ENCODE measurements at regions not wholly inside any gene's neighbourhood (a gene's known extent, or its start where the extent isn't known, plus 50 kb on each side); places are given as distances from the start of the nearest gene placed in this dataset.

DNA sequence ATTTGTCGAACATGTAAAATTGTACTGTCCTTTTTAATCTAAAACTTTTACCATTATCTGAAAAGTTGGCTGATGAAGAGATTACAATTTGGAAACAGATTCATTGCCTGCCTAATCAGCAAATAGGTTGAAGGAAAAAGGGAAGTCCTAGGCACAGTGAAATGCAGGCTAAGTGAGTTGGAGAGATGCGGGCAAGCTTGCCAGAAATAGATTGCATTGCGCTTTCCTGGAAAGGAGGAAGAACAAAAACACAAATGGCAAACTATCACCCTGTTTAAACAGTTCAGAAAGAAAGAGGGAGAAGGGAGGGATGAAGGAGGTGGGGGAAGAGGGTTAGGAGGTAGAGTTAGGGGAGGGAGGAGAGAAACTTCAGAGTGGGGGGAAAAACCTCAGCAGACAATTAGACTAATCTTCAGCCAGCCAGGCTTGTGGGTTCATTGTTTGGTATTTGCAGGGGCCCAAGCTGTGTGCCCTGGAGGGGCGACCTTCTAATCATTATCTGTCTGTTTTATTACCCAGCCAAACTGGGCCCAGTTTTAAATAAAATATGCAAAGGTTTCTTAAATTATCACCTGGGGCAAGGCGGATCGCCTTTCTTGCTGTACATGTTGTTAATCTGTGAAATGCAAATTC lies 465.2 kb downstream of the TFAP2B start:
- Histone ChIP-seq H3K4me2 (replicated peaks; ENCODE audit: low read depth, low read length, poor library complexity, severe bottlenecking) (no peak overlapping the region), H2AFZ (ENCODE audit: insufficient read depth, low read depth, low read length, poor library complexity, severe bottlenecking) (no peak overlapping the region)
- no peaks in the 10 kb centered on the region for H3K4me1 Mint-ChIP-seq

DNA sequence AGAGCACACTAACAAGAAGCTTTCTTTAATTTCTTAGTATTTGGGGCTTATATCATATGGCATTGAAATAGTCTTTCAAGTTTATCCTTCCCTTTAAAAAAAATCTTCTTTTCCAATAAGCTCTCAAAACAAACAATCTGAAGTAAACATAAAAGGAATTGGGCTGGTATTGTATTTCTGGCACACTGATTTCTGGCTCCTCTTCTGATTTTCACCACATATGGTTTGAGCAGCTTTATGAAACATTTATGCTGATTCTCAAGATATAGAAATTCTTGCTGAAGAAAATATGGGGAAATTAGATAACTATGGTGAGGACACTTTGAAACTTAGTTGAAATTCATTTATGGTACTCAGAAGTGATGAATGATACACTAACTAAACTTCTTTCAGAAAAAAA lies 467.2 kb downstream of the TFAP2B start:
- no peaks in the 10 kb centered on the region for H3K27me3 Mint-ChIP-seq
- CTCF ChIA-PET, result no interaction called here

More for the DNA sequence above, 465.2 kb downstream of the TFAP2B start:
- no peak overlapping the region for H3K27ac Mint-ChIP-seq
- H3K4me3 ChIP-seq (ENCODE audit: control extremely low read depth in 1 of 5, extremely low read depth in 1 of 5, insufficient read depth in 1 of 5, low read depth in 2 of 5, low read length in 4 of 5), result no peak overlapping the region
- H3K4me1 ChIP-seq (ENCODE audit: control insufficient read depth in 2 of 2, insufficient read depth in 2 of 2, low read length in 2 of 2), result no peaks in the 10 kb centered on the region
- no peak overlapping the region for H3K9ac ChIP-seq (ENCODE audit: low read length)
- no peaks in the 10 kb centered on the region for H3K9me3 ChIP-seq (ENCODE audit: control extremely low read depth in 1 of 3, control insufficient read depth in 2 of 3, insufficient read depth in 1 of 3, low read length in 2 of 3)
- peaks cover 2% of the 10 kb centered on the region for H3K9me3 Mint-ChIP-seq (ENCODE audit: insufficient read depth)
- H3K79me2 ChIP-seq (ENCODE audit: control insufficient read depth, insufficient read depth, low read length), result no peaks in the 10 kb centered on the region
- H3K27me3 ChIP-seq (replicated peaks in 1 of 4; ENCODE audit: control extremely low read depth in 1 of 4, control insufficient read depth in 3 of 4, insufficient read depth in 4 of 4, low read length in 3 of 4), result no peaks in the 10 kb centered on the region
- intact Hi-C loops (cut with micrococcal nuclease), result no loop called here
- WGBS (ENCODE audit: insufficient coverage), result 0% methylated on average over 2 of the region's 6 CpGs
- DNase-seq, result no peak
- H3K27ac ChIP-seq (ENCODE audit: low read length in 2 of 2), result no peak overlapping the region
- TF ChIP-seq, protein P1, sequence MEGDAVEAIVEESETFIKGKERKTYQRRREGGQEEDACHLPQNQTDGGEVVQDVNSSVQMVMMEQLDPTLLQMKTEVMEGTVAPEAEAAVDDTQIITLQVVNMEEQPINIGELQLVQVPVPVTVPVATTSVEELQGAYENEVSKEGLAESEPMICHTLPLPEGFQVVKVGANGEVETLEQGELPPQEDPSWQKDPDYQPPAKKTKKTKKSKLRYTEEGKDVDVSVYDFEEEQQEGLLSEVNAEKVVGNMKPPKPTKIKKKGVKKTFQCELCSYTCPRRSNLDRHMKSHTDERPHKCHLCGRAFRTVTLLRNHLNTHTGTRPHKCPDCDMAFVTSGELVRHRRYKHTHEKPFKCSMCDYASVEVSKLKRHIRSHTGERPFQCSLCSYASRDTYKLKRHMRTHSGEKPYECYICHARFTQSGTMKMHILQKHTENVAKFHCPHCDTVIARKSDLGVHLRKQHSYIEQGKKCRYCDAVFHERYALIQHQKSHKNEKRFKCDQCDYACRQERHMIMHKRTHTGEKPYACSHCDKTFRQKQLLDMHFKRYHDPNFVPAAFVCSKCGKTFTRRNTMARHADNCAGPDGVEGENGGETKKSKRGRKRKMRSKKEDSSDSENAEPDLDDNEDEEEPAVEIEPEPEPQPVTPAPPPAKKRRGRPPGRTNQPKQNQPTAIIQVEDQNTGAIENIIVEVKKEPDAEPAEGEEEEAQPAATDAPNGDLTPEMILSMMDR (IDR thresholded peaks at IDR 0.05), result no peak
- TF ChIP-seq EZH2 (IDR thresholded peaks at IDR 0.05; ENCODE audit: borderline replicate concordance, insufficient read depth, low read depth, low read length, poor library complexity, severe bottlenecking), result no peak
- no peak overlapping the region for H3K4me3 Mint-ChIP-seq
- no peaks in the 10 kb centered on the region for H3K27me3 Mint-ChIP-seq
- H4K20me1 ChIP-seq (ENCODE audit: control insufficient read depth, insufficient read depth, low read length, poor library complexity, severe bottlenecking), result no peaks in the 10 kb centered on the region
- CTCF ChIA-PET, result no interaction called here
- no peak for ATAC-seq (ENCODE audit: low read depth)
- POLR2A ChIA-PET, result no interaction called here
- no peaks in the 10 kb centered on the region for H3K36me3 ChIP-seq (replicated peaks in 1 of 2; ENCODE audit: control extremely low read depth in 1 of 2, control insufficient read depth in 1 of 2, extremely low read depth in 1 of 2, insufficient read depth in 2 of 2, low read length in 1 of 2)

More for the DNA sequence above, 467.2 kb downstream of the TFAP2B start:
- Mint-ChIP-seq H3K4me1 (no peaks in the 10 kb centered on the region), H3K9me3 (ENCODE audit: insufficient read depth) (no peaks in the 10 kb centered on the region), H3K27ac (no peak overlapping the region), H3K4me3 (no peak overlapping the region)
- intact Hi-C loops (cut with micrococcal nuclease), result no loop called here
- Histone ChIP-seq H3K27me3 (replicated peaks in 1 of 4; ENCODE audit: control extremely low read depth in 1 of 4, control insufficient read depth in 3 of 4, insufficient read depth in 4 of 4, low read length in 3 of 4) (no peaks in the 10 kb centered on the region), H3K4me1 (ENCODE audit: control insufficient read depth in 2 of 2, insufficient read depth in 2 of 2, low read length in 2 of 2) (no peaks in the 10 kb centered on the region), H3K9ac (ENCODE audit: low read length) (no peak overlapping the region), H3K4me3 (ENCODE audit: control extremely low read depth in 1 of 5, extremely low read depth in 1 of 5, insufficient read depth in 1 of 5, low read depth in 2 of 5, low read length in 4 of 5) (no peak overlapping the region), H3K4me2 (replicated peaks; ENCODE audit: low read depth, low read length, poor library complexity, severe bottlenecking) (no peak overlapping the region), H4K20me1 (ENCODE audit: control insufficient read depth, insufficient read depth, low read length, poor library complexity, severe bottlenecking) (no peaks in the 10 kb centered on the region), H3K27ac (ENCODE audit: low read length in 2 of 2) (no peak overlapping the region), H2AFZ (ENCODE audit: insufficient read depth, low read depth, low read length, poor library complexity, severe bottlenecking) (no peak overlapping the region), H3K9me3 (ENCODE audit: control extremely low read depth in 1 of 3, control insufficient read depth in 2 of 3, insufficient read depth in 1 of 3, low read length in 2 of 3) (no peaks in the 10 kb centered on the region), H3K79me2 (ENCODE audit: control insufficient read depth, insufficient read depth, low read length) (no peaks in the 10 kb centered on the region), H3K36me3 (replicated peaks in 1 of 2; ENCODE audit: control extremely low read depth in 1 of 2, control insufficient read depth in 1 of 2, extremely low read depth in 1 of 2, insufficient read depth in 2 of 2, low read length in 1 of 2) (no peaks in the 10 kb centered on the region)
- ATAC-seq (ENCODE audit: low read depth), result no peak
- DNase-seq, result no peak
- POLR2A ChIA-PET, result no interaction called here
- no peak for TF ChIP-seq EZH2 (IDR thresholded peaks at IDR 0.05; ENCODE audit: borderline replicate concordance, insufficient read depth, low read depth, low read length, poor library complexity, severe bottlenecking)

Data from B cell (primary cell).